ENCODE measurements at regions not wholly inside any gene's neighbourhood (a gene's known extent, or its start where the extent isn't known, plus 50 kb on each side); places are given as distances from the start of the nearest gene placed in this dataset.
A peak's percentile ranks its signal among the peaks of the same experiment; 100 is the strongest.

- DNase-seq, result no peak
These were observed 222.6 kb downstream of the SNX18 start for GRCh38 chr5:54740141-54740540.

- no peak for DNase-seq
These were observed 221.8 kb downstream of the SNX18 start for GRCh38 chr5:54739371-54739770.

- no peak for DNase-seq
These were observed 221.4 kb downstream of the SNX18 start for GRCh38 chr5:54738973-54739367.

- DNase-seq, result no peak
These were observed 220.8 kb downstream of the SNX18 start for GRCh38 chr5:54738118-54738972.

- no peak for DNase-seq
These were observed 218.6 kb downstream of the SNX18 start for GRCh38 chr5:54736003-54736797.

- DNase-seq, result no peak
These were observed 215.5 kb downstream of the SNX18 start for GRCh38 chr5:54733101-54733500.

GRCh38 chr5:54732108-54732507 lies 214.5 kb downstream of the SNX18 start:
- DNase-seq, result no peak

- DNase-seq, result no peak
These were observed 211.0 kb downstream of the SNX18 start for GRCh38 chr5:54728588-54728915.

- peak; percentile 18 for DNase-seq
These were observed 210.5 kb downstream of the SNX18 start for GRCh38 chr5:54727874-54728587.

GRCh38 chr5:54725391-54726280 lies 208.1 kb downstream of the SNX18 start:
- no peak for DNase-seq

GRCh38 chr5:54722846-54723433 lies 205.4 kb downstream of the SNX18 start:
- no peak for DNase-seq

GRCh38 chr5:54721951-54722654 lies 204.5 kb downstream of the SNX18 start:
- no peak for DNase-seq

GRCh38 chr5:54721116-54721515 lies 203.6 kb downstream of the SNX18 start:
- no peak for DNase-seq

GRCh38 chr5:54720341-54720740 lies 202.8 kb downstream of the SNX18 start:
- DNase-seq, result no peak

GRCh38 chr5:54719384-54720283 lies 202.1 kb downstream of the SNX18 start:
- DNase-seq, result no peak

GRCh38 chr5:54718656-54719055 lies 201.1 kb downstream of the SNX18 start:
- no peak for DNase-seq

- no peak for DNase-seq
These were observed 200.3 kb downstream of the SNX18 start for GRCh38 chr5:54717870-54718269.

- DNase-seq, result no peak
These were observed 199.9 kb downstream of the SNX18 start for GRCh38 chr5:54717459-54717858.

- no peak for DNase-seq
These were observed 196.5 kb downstream of the SNX18 start for GRCh38 chr5:54713923-54714581.

GRCh38 chr5:54709096-54709495 lies 191.5 kb downstream of the SNX18 start:
- DNase-seq, result no peak

Data from COR-L47 (cell line).